CD4-positive, alpha-beta memory T cell (primary cell): ENCODE measurements at regions not wholly inside any gene's neighbourhood (a gene's known extent, or its start where the extent isn't known, plus 50 kb on each side); places are given as distances from the start of the nearest gene placed in this dataset.

ENCODE experiments used
- CTCF ChIA-PET: fragments of 350-600 bp; sonication (Branson Sonifier 250); formaldehyde crosslinking; loops from one replicate; lab custom pipeline; 2021; ENCODE audit warnings: inconsistent platforms; ENCODE audit not compliant: partially characterized antibody; lab: Charles Lee
- POLR2A ChIA-PET: fragments of 350-600 bp; sonication (Branson Sonifier 250); formaldehyde crosslinking; loops from one replicate; lab custom pipeline; 2021; ENCODE audit not compliant: partially characterized antibody; lab: Charles Lee
- DNase-seq, 5 donors: peaks; one replicate each; pipeline versions ENCODE4 v3.0.0 to v3.0.0-alpha.2; 2020 to 2022; ENCODE audit warnings: mixed read lengths in 1 of 5
- H3K27ac ChIP-seq: one replicate; pipeline ENCODE4 v1.7.0; 2013; ENCODE audit warnings: low read depth, low read length
- H3K27me3 ChIP-seq: 2 replicates; pipeline ENCODE4 v1.7.0; 2013; ENCODE audit warnings: mild to moderate bottlenecking, low read length, moderate library complexity; ENCODE audit not compliant: insufficient read depth
- H3K36me3 ChIP-seq: 2 replicates; pipeline ENCODE4 v1.7.0; 2013; ENCODE audit warnings: mild to moderate bottlenecking, low read length, moderate library complexity; ENCODE audit not compliant: insufficient read depth
- H3K4me1 ChIP-seq: 2 replicates; pipeline ENCODE4 v1.7.0; 2013; ENCODE audit warnings: mild to moderate bottlenecking, low read length, moderate library complexity; ENCODE audit not compliant: insufficient read depth
- H3K4me3 ChIP-seq, 2 donors: one replicate each; pipeline ENCODE4 v1.7.0; 2013; ENCODE audit warnings: low read length in 2 of 2, mild to moderate bottlenecking in 1 of 2
- H3K9me3 ChIP-seq, 2 donors: one replicate each; pipeline ENCODE4 v1.7.0; 2013; ENCODE audit warnings: low read length in 2 of 2, control low read depth in 1 of 2; ENCODE audit not compliant: control insufficient read depth in 1 of 2
- H3K27ac Mint-ChIP-seq, 7 donors: one replicate each; pipeline ENCODE4 v1.8.0; 2020 to 2021; ENCODE audit warnings: mixed read lengths in 7 of 7, mild to moderate bottlenecking in 6 of 7, inconsistent platforms in 3 of 7, moderate library complexity in 3 of 7
- H3K27me3 Mint-ChIP-seq, 2 donors: one replicate each; pipeline ENCODE4 v1.8.0; 2020 to 2021; ENCODE audit warnings: mixed read lengths in 2 of 2
- H3K36me3 Mint-ChIP-seq, 2 donors: one replicate each; pipeline ENCODE4 v1.8.0; 2020 to 2021; ENCODE audit warnings: mixed read lengths in 2 of 2, inconsistent platforms in 1 of 2, mild to moderate bottlenecking in 1 of 2
- H3K4me1 Mint-ChIP-seq, 4 donors: one replicate each; pipeline ENCODE4 v1.8.0; 2020 to 2021; ENCODE audit warnings: mixed read lengths in 4 of 4, mild to moderate bottlenecking in 1 of 4
- H3K4me3 Mint-ChIP-seq, 8 donors: one replicate each; pipeline ENCODE4 v1.8.0; 2020 to 2021; ENCODE audit warnings: mixed read lengths in 8 of 8, mild to moderate bottlenecking in 7 of 8, moderate library complexity in 6 of 8, inconsistent platforms in 3 of 8
- H3K9me3 Mint-ChIP-seq, 8 donors: one replicate each; pipeline ENCODE4 v1.8.0; 2020 to 2021; ENCODE audit warnings: mixed read lengths in 8 of 8, mild to moderate bottlenecking in 5 of 8, inconsistent platforms in 3 of 8, moderate library complexity in 1 of 8
- intact Hi-C: fragments of 100-400 bp; cut with micrococcal nuclease; formaldehyde crosslinking; loops from one replicate; pipeline ENCODE4 v1.15.1; 2023

- Mint-ChIP-seq H3K9me3 (peaks cover 0 to 13% (median 2%) of the 10 kb centered on the region in 8 donors), H3K4me1 (peaks cover 0 to 3% (median 0%) of the 10 kb centered on the region in 4 donors)
Observed at GRCh38 chr11:29343465-29344333, 673.1 kb downstream of the KCNA4 start.

GRCh38 chr11:29336727-29337575 is 679.9 kb downstream of the KCNA4 start:
- DNase-seq = no peak
- Histone ChIP-seq H3K36me3 (no peaks in the 10 kb centered on the region), H3K4me3 (no peak overlapping the region), H3K9me3 (no peaks in the 10 kb centered on the region), H3K4me1 (no peaks in the 10 kb centered on the region), H3K27me3 (no peaks in the 10 kb centered on the region), H3K27ac (no peak overlapping the region)
- no peak overlapping the region for H3K27ac Mint-ChIP-seq
- H3K36me3 Mint-ChIP-seq = no peaks in the 10 kb centered on the region
- ChIA-PET POLR2A (no interaction called here), CTCF (no interaction called here)
- H3K9me3 Mint-ChIP-seq = peaks cover 0 to 16% (median 7%) of the 10 kb centered on the region in 8 donors
- H3K4me1 Mint-ChIP-seq = no peaks in the 10 kb centered on the region
- no peaks in the 10 kb centered on the region for H3K27me3 Mint-ChIP-seq
- intact Hi-C loops = no loop called here
- H3K4me3 Mint-ChIP-seq = no peak overlapping the region

More at GRCh38 chr11:29343465-29344333, 673.1 kb downstream of the KCNA4 start:
- intact Hi-C loops = no loop called here
- CTCF ChIA-PET = no interaction called here
- H3K27me3 Mint-ChIP-seq = no peaks in the 10 kb centered on the region
- no peak overlapping the region for H3K27ac ChIP-seq
- H3K9me3 ChIP-seq = no peaks in the 10 kb centered on the region
- no peaks in the 10 kb centered on the region for H3K27me3 ChIP-seq
- no peak for DNase-seq
- H3K27ac Mint-ChIP-seq = no peak overlapping the region
- POLR2A ChIA-PET = no interaction called here
- H3K4me3 Mint-ChIP-seq = no peak overlapping the region
- no peaks in the 10 kb centered on the region for H3K36me3 Mint-ChIP-seq
- no peaks in the 10 kb centered on the region for H3K36me3 ChIP-seq
- no peak overlapping the region for H3K4me3 ChIP-seq
- no peaks in the 10 kb centered on the region for H3K4me1 ChIP-seq

GRCh38 chr11:29334776-29335130 is 682.1 kb downstream of the KCNA4 start:
- Mint-ChIP-seq H3K36me3 (no peaks in the 10 kb centered on the region), H3K27ac (no peak overlapping the region), H3K4me1 (no peaks in the 10 kb centered on the region), H3K27me3 (no peaks in the 10 kb centered on the region), H3K4me3 (no peak overlapping the region), H3K9me3 (peaks cover 0 to 15% (median 9%) of the 10 kb centered on the region in 8 donors)
- Histone ChIP-seq H3K4me1 (no peaks in the 10 kb centered on the region), H3K27me3 (no peaks in the 10 kb centered on the region), H3K9me3 (no peaks in the 10 kb centered on the region), H3K27ac (no peak overlapping the region), H3K4me3 (no peak overlapping the region), H3K36me3 (no peaks in the 10 kb centered on the region)
- CTCF ChIA-PET = no interaction called here
- intact Hi-C loops = no loop called here
- POLR2A ChIA-PET = no interaction called here
- no peak for DNase-seq

- Histone ChIP-seq H3K4me3 (no peak overlapping the region), H3K36me3 (no peaks in the 10 kb centered on the region), H3K27me3 (no peaks in the 10 kb centered on the region), H3K4me1 (no peaks in the 10 kb centered on the region), H3K9me3 (no peaks in the 10 kb centered on the region), H3K27ac (no peak overlapping the region)
- no peak overlapping the region for H3K27ac Mint-ChIP-seq
- H3K4me3 Mint-ChIP-seq = no peak overlapping the region
- DNase-seq = no peak
- ChIA-PET CTCF (no interaction called here), POLR2A (no interaction called here)
- H3K9me3 Mint-ChIP-seq = peaks cover 0 to 15% (median 8%) of the 10 kb centered on the region in 8 donors
- no peaks in the 10 kb centered on the region for H3K36me3 Mint-ChIP-seq
- no peaks in the 10 kb centered on the region for H3K4me1 Mint-ChIP-seq
- no peaks in the 10 kb centered on the region for H3K27me3 Mint-ChIP-seq
- intact Hi-C loops = no loop called here
Observed at GRCh38 chr11:29333993-29334775, 682.6 kb downstream of the KCNA4 start.

- ChIA-PET POLR2A (no interaction called here), CTCF (no interaction called here)
- DNase-seq = no peak
- Mint-ChIP-seq H3K27ac (no peak overlapping the region), H3K27me3 (no peaks in the 10 kb centered on the region), H3K9me3 (peaks cover 0 to 17% (median 6%) of the 10 kb centered on the region in 8 donors), H3K4me3 (no peak overlapping the region), H3K36me3 (no peaks in the 10 kb centered on the region), H3K4me1 (no peaks in the 10 kb centered on the region)
- Histone ChIP-seq H3K27ac (no peak overlapping the region), H3K27me3 (no peaks in the 10 kb centered on the region), H3K9me3 (no peaks in the 10 kb centered on the region), H3K4me3 (no peak overlapping the region), H3K36me3 (no peaks in the 10 kb centered on the region), H3K4me1 (no peaks in the 10 kb centered on the region)
- intact Hi-C loops = no loop called here
Observed at GRCh38 chr11:29331451-29332010, 685.3 kb downstream of the KCNA4 start.

GRCh38 chr11:29328961-29329441 is 687.8 kb downstream of the KCNA4 start:
- intact Hi-C loops = no loop called here
- Mint-ChIP-seq H3K27ac (no peak overlapping the region), H3K9me3 (peaks cover 0 to 13% (median 3%) of the 10 kb centered on the region in 8 donors), H3K27me3 (no peaks in the 10 kb centered on the region), H3K4me1 (no peaks in the 10 kb centered on the region), H3K36me3 (no peaks in the 10 kb centered on the region), H3K4me3 (no peak overlapping the region)
- ChIA-PET CTCF (no interaction called here), POLR2A (no interaction called here)
- H3K36me3 ChIP-seq = no peaks in the 10 kb centered on the region
- no peaks in the 10 kb centered on the region for H3K27me3 ChIP-seq
- H3K27ac ChIP-seq = no peak overlapping the region
- H3K4me3 ChIP-seq = no peak overlapping the region
- no peaks in the 10 kb centered on the region for H3K4me1 ChIP-seq
- no peaks in the 10 kb centered on the region for H3K9me3 ChIP-seq
- DNase-seq = no peak
